HG03558 (cell line): ENCODE measurements at regions not wholly inside any gene's neighbourhood (a gene's known extent, or its start where the extent isn't known, plus 50 kb on each side); places are given as distances from the start of the nearest gene placed in this dataset.
"Not testable (repeated sequence)": the region's sequence is repeated elsewhere in the genome, so short reads cannot be mapped to it uniquely, and the experiment has no call there.

Experiments used
- ATAC-seq: cut with Tn5 transposase; IDR thresholded peaks from one replicate; pipeline ENCODE4 v1.9.1; 2021; ENCODE audit warnings: moderate number of reproducible peaks; ENCODE audit not compliant: unreplicated experiment; ENCODE audit errors: extremely low read depth

DNA sequence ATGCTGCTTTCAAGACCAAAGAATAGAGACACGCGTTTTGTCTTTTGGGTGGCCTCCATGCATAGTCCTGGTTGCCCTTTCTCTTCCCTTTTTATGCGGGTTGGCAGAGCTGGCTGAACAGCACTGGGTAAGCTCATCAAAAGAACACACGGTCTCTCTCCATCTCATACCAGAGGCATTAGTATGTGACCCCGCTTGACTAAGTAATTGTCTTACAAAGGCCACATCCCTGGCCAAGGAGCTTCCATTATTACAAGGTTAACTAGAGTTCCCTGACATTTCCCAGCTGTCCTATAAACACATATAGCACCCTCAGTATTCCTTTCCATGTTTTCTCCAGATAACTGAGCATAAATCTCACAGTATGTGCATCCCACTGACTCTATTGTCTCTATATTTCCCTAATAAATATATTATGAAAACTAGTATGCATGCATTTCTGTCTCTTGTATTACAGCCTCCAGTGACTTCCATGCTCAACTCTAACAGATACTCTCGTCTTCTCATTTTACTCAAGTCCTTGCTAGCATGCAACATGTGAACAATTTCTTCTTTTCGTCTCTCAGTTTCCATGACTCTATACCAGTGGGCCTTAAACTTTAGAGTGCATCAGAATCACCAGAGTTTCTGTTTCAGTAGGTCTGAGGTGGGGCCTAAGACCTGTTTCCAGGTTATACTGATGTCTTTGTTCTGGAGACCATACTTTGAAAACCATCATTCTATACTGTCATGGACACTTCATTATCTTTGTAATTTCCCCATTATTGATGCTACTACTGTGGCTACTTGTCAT, 247.7 kb upstream of the ARSJ start:
- ATAC-seq: no peak

DNA sequence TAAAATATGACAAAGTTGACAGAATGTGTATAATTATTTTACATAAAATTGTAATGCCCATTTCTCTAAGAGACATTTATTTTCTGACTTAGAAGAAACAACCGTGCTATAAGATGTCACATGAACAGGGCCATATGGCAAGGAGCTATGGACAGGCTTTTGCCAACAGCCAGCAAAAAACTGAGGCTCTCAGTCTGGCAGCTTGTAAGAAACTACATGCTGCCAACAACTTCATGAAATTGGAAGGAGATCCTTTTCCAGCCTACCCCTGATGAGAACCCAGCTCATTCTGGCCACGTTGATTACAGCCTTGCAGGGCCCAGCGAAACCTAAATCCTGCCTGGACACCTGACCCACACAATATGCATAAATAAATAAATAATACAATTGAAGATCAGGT, 250.3 kb upstream of the ARSJ start:
- ATAC-seq: no peak

DNA sequence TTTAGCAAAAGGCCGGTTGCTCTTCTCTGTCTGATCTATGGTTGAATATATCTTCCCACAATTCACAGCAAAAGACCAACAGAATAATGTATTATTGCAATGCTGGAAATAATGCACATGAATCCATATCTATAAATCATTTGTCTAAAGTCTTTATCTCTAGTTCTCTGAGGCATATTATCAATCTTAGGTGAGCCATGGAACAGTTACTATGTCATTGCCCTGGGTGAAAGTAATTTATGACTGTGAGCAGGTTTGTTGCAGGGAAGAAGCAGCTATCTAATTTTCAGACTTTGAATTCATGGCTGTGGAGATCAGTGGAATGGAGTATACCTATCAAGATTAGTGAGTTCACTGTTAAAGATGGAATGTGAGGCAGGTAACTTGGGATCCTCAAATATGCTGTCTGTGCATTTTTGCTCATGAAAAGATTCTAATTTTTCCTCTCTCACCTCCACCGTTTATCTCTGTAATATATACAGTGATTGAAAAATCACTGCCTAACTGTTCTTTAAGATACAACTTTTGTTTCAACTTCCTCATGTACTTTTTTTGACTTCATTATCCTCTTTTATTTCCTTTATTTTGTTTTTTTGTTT, 256.8 kb upstream of the ARSJ start:
- no peak for ATAC-seq

DNA sequence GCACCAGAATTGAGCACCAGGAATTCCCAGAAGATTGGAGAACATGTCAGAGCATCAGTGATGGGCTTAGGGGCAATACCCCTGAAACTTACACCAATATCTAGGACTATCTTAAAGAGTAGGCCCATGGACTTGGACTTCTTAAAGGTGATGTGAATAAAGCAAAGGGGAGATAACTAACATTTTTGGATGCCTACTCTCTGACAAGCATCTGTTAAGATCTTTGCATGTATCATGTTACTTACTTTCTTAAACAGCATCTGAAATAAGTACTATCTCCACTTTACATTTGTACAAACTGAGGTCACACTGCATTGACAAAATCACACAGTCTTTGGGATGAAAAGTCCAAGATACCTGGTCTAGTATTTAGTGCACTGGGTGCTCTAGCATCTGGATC, 258.6 kb upstream of the ARSJ start:
- ATAC-seq: no peak

DNA sequence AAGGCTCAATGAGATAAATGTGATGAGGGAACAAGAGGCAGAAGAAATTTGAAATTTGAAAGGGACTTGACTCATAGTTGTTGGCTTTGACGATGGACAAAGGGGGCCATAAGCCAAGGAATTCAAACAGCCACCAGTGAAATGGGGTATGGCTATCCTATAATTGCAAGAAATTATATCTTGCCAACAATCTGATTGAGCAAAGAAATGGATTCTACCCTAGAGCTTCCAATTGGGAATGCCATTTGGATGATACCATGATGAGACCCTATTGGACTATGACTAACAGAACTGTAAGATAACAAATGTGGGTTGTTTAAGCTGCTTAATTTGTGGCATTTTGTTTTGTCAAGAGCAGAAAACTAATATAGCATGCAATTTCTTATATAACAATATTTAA, 270.1 kb upstream of the ARSJ start:
- ATAC-seq: no peak

DNA sequence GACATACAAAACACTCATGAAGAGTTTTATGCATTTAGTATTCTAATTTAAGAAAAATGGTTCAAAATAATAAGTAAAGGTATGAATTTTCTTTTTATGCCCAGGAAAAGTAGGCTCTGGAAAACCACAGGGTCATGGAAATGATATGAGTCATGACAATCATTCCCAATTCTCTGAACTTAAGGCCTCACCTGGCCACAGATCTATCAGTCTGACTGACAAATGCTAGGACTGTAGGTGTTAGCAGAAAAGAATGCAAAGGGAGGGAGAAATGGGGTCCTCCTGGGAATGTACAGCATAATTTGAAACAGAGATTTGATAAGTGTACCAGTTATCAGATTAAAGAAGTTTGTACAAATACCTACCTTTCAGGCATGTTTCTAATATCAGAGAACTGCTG, 270.5 kb upstream of the ARSJ start:
- ATAC-seq: no peak

DNA sequence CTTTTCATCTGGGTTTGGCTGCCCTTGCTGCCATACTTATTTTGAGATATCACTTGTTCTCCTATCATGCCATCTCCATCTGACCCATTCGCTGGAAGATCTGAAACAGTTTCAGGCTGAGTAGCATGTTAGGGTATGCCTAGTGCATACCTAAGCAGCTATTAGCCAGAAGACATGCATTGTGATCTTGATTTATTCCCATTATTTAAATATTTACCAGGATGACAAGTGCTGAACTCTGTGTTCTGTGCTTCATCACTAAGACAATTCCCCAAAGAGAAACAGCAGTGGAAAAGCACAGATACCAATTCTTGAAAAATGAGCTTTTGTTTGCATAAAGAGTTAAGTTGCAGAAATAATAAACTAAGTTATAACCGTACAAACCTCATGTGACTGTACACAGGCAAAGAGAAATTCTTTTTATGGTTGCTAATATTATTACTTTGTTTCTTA, 271.0 kb upstream of the ARSJ start:
- no peak for ATAC-seq

DNA sequence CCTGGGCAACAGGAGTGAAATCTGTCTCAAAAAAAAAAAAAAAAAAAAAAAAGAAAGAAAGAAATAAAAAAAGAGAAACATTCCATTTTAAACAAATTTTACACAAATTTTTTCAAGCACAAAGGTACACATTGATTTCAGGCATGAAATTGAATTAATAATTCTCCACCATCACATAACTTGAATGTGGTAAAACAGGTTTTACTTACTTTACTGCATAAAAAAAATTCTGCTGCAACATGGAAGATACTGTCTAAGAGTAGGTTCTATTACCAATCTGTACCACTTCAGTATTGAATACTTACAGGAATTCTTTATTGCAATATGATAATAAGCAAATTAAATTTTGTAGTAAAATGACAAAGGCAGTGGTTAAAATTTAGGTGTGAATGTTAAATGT, 271.6 kb upstream of the ARSJ start:
- ATAC-seq: no peak

DNA sequence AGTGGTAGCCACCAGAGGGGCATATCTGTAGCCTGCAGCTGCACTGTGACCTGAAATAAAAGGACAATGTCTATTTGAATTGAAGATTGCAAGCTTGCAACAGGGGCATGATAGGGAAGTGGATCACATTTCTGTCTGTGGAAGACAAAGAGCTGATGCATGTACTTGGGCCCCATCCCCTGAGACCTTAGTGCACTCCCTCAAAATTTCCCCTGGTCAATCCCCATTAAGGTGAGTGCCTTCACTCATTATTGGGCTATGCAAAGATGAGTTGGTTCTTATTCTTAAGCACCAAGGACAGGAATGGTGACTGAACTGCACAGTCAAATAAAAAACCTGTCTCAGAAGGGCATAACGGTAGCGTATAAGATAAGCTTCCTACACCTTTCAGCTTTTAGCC, 273.1 kb upstream of the ARSJ start:
- no peak for ATAC-seq

DNA sequence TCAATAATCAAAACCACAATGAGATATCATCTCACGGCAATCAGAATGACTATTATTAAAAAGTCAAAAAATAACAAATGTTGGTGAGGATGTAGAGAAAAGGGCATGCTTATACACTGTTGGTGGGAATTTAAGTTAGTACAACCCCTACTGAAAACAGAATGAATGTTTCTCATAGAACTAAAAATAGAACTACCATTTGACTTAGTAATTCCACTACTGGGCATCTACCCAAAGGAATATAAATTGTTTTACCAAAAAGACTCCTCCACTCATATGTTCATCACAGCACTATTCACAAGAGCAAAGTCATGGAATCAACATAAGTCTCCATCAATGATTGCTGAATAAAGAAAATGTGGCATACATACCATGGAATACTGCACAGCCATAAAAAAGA, 278.1 kb upstream of the ARSJ start:
- ATAC-seq: no peak

DNA sequence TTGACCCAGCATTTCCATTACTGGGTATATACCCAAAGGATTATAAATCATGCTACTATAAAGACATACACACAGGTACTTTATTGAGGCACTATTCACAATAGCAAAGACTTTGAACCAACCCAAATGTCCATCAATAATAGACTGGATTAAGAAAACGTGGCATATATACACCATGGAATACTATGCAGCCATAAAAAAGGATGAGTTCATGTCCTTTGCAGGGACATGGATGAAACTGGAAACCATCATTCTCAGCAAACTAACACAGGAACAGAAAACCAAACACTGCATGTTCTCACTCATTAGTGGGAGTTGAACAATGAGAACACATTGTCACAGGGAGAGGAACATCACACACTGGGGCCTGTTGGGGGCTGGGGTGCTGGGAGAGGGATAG, 283.0 kb upstream of the ARSJ start:
- ATAC-seq: not testable (repeated sequence)

DNA sequence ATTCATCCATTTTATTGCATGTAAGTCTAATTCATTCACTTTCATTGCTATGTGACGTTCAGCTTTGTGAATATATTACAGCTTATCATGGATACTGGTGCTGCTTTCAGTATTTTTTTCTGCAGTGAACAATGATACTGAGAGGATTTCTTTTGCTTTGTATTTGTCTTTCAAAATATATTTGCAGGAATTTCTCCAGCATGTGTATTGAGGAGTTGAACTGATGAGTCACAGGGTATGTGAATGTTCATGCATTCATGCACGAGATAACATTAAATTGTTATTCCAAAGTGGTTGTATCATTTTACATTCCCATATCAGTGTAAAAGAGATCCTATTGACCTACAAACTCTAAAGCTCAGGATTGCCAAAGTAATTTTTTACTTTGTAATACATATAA, 283.8 kb upstream of the ARSJ start:
- no peak for ATAC-seq

DNA sequence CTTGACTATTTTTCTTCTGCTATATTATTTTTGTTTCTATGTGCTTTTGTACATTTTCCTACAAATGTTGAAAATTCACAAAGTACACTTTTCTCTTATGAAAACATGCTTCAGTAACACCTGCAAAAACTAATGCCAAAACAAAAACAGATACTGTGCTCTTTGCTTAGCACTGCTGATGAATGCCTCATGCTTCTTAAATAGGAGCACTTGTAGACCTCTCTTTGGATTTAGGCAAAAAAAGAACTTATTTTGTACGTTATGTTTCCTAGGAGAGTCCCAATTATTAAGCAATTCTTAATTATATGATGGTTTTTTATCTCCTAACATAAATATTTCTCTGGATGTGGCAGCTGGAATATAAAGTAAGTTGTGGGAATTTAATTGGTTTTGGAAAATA, 285.0 kb upstream of the ARSJ start:
- no peak for ATAC-seq

DNA sequence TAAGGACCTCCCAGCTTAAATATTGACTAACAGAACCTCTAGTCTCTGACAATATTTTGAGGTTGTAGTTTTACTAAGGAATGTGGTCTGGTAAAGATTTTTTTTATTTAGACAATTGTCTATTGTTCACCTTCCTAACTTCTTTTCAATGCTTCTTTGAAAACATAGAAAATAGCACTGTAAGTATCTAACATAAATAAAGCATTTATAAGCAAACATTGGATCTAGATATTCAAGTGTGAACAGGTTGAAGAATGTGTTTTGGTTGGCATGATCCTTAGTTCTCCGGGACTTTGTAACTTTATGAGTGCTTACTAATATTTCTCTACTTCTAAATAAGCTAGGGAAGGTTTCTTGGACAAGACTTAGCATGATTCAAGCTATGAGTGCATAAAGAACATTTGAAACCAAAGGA, 285.4 kb upstream of the ARSJ start:
- no peak for ATAC-seq

DNA sequence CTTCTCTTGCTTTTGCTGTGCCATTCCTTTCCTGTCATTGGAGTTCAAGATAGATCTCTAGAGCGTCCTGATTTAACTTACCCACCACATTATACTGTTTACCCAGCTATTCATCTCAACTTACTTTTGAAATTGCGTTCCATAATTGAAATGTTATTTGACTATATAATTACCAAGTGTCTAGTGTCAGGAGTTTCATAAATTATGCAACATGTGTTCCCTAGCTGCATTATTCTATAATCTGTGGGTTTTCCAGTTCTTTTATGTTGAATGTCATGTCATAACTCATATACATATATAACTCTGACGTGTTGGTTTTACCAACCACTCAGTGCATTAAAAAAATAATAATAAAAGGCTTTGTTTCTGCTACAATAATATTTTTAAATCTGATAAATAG, 285.9 kb upstream of the ARSJ start:
- ATAC-seq: no peak

DNA sequence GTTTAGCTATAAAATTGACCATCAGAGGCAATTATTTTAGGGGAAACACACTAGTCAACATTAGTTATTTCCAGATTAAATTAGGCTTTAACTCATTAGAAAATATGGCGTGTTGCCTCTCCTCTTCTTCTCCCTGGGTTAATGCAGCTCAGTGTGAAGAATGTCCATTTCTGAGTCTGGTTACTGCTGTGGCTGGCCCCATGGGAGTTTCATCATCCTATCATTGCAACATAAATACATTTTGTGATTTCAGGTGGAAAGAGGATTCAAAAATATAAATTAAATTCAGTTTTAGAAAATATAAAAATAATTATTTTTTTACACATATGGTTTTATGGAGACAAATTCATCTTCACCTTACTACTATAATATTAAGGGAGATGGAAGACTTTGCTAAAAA, 288.5 kb upstream of the ARSJ start:
- ATAC-seq: no peak

DNA sequence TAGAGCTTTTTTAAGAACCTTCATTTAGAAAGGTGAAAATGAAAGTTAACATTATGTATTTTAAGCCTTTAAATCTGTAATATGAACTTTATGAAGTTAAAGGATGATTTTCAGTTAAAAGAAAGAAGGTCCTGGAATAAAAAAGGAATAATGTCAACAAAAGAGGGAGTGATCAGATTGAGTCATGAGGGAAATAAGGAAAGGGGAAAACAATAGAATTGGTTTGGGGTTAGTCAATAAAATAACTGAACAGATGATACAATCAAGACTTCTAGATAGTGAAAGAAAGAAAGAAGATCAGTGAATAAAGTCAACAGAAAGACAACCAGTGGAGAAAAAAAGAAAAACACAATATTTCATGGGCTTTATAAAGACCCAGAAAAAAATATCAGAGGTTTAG, 291.6 kb upstream of the ARSJ start:
- ATAC-seq: no peak

DNA sequence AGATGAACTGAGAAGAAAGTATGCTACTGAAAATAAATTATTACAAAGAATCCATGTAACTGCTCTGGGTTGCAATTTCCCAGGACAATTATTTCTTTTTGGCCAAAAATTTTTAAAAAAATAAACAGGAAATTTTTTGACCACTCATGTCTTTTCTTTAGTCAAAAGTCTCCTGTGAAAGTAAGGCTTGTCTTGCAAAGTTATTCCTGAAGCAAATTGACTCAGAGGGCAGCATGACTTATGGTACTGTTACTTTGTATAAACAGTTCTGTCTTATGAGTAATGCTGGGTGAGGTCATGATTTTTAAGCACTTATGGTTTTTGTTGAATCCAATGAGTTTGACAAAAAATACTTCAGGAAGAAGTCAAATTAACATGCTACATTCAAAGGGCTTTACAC, 292.8 kb upstream of the ARSJ start:
- ATAC-seq: no peak

DNA sequence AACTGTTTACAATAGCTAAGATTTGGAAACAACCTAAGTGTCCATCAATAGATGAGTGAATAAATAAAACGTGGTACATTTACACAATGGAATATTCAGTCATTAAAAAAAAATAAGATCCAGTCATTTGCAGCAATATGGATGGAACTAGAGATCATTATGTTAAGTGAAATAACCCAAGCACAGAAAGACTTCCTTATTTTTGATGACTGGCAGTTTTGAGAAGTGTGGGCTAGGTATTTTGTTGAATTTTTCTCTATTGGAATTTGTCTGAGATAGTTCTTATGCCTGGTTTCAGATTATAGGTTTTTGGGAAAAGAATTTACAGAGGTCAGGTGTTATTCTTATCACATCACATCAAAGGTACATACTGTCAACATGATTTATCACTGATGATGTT, 293.8 kb upstream of the ARSJ start:
- ATAC-seq: no peak

DNA sequence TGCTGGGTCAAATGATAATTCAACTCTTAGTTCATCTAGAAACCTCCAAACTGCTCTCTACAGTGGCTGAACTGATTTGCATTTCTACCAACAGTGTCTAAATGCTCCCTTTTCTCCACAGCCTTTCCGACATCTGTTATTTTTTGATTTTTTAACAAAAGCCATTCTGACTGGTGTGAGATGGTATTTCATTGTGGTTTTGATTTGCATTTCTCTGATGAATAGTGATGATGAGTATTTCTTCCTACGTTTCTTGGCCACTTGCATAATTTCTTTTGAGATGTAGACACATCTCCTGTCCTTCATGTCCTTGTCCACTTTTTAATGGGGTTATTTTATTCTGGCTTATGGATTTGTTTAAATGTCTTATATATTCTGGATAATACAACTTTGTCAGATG, 298.2 kb upstream of the ARSJ start:
- no peak for ATAC-seq

DNA sequence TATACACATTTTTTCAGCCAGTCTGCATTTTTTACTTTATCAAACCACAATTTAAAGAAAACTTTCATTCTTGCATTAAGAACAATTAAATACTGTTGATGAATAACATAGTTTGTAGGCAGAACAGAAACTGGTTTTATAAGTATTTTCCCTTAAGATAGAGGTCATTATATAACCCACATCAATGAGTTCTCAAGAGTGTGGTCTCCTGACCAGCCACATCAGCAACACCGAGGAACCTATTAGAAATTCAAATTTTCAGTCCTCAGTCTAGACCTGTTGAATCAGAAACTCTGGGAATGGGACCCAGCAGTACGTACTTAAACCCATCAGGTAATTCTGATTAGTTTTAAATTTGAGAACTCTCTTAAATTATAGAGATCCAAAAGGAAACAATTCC, 299.6 kb upstream of the ARSJ start:
- ATAC-seq: no peak

DNA sequence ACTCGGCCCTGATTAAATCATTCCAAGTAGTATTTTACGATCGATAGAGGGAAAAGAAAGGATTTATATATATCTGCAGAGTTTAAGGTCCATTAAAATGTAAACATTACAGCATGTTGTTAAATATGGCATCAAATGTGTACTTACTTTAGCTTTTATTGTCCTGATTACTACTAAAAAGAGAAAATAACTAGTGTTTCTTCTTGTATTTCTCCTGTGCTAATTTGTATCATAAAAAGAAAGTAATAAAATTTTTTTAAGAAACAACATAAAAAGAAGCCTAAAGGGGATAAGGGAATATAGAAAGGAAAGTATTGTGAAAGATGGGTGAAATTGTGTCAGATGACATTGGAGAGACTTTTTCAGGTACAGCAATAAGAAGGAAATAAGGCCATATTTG, 300.3 kb upstream of the ARSJ start:
- ATAC-seq: no peak
